K562 (cell line): ENCODE measurements at regions not wholly inside any gene's neighbourhood (a gene's known extent, or its start where the extent isn't known, plus 50 kb on each side); places are given as distances from the start of the nearest gene placed in this dataset.

Source experiments
- HMG20A ChIP-seq: fragments of 450-650 bp; formaldehyde crosslinking; conservative IDR thresholded peaks from 2 replicates; pipeline ENCODE4 v1.4.0; 2020; ENCODE audit warnings: mild to moderate bottlenecking, mixed read lengths
- POLR2H ChIP-seq: IDR thresholded peaks from 2 replicates; pipeline ENCODE4 v1.6.1; 2016; ENCODE audit warnings: missing genetic modification characterization, low read depth, mild to moderate bottlenecking, control low read depth, missing compliant biosample characterization, moderate library complexity
- PPARD ChIP-seq: fragments of 250-450 bp; sonication (Bioruptor Pico); IDR thresholded peaks from 2 replicates; pipeline ENCODE4 v1.8.0; 2022; ENCODE audit warnings: inconsistent platforms, mild to moderate bottlenecking, moderate library complexity
- ZNF408 ChIP-seq: fragments of 250-450 bp; sonication (Bioruptor Pico); IDR thresholded peaks from 2 replicates; pipeline ENCODE4 v1.4.0; 2020; ENCODE audit warnings: low read depth, mild to moderate bottlenecking, moderate library complexity
- TF ChIP-seq, protein P1 (sequence below): sonication (generic); formaldehyde crosslinking; IDR thresholded peaks from 2 replicates; pipeline ENCODE4 v1.8.0; 2022; ENCODE audit warnings: mild to moderate bottlenecking, missing genetic modification reagents, borderline replicate concordance
- TF ChIP-seq, protein P2 (sequence below): sonication (generic); formaldehyde crosslinking; IDR thresholded peaks from 2 replicates; pipeline ENCODE4 v1.8.1; 2023; ENCODE audit warnings: mild to moderate bottlenecking, missing genetic modification reagents
- TF ChIP-seq, protein P3 (sequence below): fragments of 250-450 bp; sonication (Bioruptor Pico); IDR thresholded peaks from 2 replicates; pipeline ENCODE4 v1.8.0; 2021; ENCODE audit warnings: moderate library complexity, mild to moderate bottlenecking, inconsistent platforms

DNA sequence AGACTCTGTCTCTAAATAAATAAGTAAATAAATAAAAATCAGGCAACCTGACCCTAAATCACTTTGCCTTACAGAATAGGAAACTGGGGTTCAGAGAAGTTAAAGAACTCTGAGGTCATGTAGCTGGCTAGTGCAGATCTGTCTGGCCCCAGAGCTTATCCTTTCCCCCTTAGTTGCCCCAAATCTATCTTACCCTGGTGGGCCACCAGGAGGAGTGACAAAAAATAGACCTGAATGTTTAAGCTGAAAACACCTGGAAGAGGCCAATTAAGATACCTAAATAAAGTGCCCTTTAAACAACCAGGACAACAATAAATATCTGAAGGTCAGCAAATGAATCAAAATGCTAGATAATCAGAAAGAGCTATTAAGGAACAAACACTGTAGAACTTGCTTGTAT, 59.7 kb downstream of the TEX35 start (continued):
- TF ChIP-seq, protein P1, sequence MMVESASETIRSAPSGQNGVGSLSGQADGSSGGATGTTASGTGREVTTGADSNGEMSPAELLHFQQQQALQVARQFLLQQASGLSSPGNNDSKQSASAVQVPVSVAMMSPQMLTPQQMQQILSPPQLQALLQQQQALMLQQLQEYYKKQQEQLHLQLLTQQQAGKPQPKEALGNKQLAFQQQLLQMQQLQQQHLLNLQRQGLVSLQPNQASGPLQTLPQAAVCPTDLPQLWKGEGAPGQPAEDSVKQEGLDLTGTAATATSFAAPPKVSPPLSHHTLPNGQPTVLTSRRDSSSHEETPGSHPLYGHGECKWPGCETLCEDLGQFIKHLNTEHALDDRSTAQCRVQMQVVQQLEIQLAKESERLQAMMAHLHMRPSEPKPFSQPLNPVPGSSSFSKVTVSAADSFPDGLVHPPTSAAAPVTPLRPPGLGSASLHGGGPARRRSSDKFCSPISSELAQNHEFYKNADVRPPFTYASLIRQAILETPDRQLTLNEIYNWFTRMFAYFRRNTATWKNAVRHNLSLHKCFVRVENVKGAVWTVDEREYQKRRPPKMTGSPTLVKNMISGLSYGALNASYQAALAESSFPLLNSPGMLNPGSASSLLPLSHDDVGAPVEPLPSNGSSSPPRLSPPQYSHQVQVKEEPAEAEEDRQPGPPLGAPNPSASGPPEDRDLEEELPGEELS (CRISPR knock-in tag), result no peak
- TF ChIP-seq, protein P2, sequence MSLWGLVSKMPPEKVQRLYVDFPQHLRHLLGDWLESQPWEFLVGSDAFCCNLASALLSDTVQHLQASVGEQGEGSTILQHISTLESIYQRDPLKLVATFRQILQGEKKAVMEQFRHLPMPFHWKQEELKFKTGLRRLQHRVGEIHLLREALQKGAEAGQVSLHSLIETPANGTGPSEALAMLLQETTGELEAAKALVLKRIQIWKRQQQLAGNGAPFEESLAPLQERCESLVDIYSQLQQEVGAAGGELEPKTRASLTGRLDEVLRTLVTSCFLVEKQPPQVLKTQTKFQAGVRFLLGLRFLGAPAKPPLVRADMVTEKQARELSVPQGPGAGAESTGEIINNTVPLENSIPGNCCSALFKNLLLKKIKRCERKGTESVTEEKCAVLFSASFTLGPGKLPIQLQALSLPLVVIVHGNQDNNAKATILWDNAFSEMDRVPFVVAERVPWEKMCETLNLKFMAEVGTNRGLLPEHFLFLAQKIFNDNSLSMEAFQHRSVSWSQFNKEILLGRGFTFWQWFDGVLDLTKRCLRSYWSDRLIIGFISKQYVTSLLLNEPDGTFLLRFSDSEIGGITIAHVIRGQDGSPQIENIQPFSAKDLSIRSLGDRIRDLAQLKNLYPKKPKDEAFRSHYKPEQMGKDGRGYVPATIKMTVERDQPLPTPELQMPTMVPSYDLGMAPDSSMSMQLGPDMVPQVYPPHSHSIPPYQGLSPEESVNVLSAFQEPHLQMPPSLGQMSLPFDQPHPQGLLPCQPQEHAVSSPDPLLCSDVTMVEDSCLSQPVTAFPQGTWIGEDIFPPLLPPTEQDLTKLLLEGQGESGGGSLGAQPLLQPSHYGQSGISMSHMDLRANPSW (CRISPR knock-in tag), result no peak
- TF ChIP-seq HMG20A (CRISPR knock-in tag) (no peak), ZNF408 (no peak), PPARD (CRISPR knock-in tag) (no peak), POLR2H (tag) (no peak)
- TF ChIP-seq, protein P3, sequence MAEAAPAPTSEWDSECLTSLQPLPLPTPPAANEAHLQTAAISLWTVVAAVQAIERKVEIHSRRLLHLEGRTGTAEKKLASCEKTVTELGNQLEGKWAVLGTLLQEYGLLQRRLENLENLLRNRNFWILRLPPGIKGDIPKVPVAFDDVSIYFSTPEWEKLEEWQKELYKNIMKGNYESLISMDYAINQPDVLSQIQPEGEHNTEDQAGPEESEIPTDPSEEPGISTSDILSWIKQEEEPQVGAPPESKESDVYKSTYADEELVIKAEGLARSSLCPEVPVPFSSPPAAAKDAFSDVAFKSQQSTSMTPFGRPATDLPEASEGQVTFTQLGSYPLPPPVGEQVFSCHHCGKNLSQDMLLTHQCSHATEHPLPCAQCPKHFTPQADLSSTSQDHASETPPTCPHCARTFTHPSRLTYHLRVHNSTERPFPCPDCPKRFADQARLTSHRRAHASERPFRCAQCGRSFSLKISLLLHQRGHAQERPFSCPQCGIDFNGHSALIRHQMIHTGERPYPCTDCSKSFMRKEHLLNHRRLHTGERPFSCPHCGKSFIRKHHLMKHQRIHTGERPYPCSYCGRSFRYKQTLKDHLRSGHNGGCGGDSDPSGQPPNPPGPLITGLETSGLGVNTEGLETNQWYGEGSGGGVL, result no peak
